NCI-H446 treated with DMSO at 0.1 percent for 48 hours (cell line): ENCODE measurements at regions not wholly inside any gene's neighbourhood (a gene's known extent, or its start where the extent isn't known, plus 50 kb on each side); places are given as distances from the start of the nearest gene placed in this dataset.

Experiments
- DNase-seq: peaks from one replicate; lab custom pipeline; 2025; lab: John Stamatoyannopoulos, UW

- DNase-seq, result no peak
Measured at GRCh38 chr3:24641628-24642027, 147.0 kb upstream of the THRB start.

DNA sequence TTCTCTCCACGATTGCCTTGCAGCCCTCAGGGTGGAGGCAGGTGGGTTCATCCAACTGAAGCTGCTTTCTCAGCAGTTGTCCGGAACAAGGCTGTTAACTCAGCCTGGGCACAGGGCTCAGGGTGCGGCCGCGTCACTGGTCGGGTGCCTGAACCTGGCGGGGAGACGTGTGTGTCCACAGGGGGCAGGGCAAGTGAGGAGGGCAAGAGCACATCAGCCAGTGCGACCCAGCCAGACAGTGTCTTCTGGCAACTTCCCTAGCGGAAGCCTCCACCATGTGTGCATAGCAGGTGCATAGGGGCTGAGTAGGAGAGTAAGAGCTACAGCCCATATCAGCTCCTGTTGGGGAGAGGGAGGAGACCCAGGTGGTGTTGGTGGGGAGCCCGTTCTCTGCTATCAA is 150.4 kb upstream of the THRB start:
- DNase-seq, result no peak

GRCh38 chr3:24646790-24647189 is 152.1 kb upstream of the THRB start:
- no peak for DNase-seq

DNA sequence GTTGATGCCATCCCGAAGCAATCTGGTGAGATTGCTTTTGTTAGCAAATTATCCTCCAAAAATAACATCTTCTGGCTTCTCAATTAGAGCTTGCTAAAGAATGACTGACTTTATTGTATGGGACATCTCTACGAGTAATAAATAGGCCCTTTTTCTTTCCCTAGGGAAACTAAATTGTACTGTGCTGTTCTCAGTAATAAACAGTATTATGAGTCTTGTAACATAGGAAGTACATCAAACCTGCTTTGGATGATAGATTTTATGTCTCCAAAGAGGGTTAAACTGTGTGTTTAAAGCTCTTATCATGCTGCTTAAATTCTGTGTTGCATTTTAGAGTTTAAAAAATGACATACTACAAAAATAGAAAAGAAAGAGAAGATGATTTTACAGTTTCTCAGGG is 153.4 kb upstream of the THRB start:
- DNase-seq, result no peak

- DNase-seq, result no peak
Measured at GRCh38 chr3:24650839-24651238, 156.2 kb upstream of the THRB start.

DNA sequence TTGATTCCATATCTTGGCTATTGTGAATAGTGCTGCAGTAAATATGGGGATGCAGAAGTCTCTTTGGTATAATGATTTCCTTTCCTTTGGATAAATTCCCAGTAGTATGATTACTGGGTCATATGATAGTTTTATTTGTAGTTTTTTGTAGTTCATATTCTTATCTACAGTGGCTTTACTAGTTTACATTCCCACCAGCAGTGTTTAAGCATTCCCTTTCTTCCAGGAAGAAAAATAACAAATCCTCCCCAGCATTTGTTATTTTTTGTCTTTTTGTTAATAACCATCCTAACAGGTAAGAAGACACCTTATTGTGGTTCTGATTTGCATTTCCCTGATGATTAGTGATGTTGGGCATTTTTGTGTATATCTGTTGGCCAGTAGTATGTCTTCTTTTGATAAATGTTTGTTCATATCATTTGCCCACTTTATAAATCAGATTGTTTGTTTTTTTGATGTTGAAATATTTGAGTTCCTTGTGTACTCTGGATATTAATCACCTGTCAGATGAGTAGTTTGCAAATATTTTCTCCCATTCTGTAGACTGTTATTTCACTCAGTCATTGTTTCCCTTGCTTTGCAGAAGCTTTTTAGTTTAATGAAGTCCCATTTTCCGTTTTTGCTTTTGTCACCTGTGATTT is 163.3 kb upstream of the THRB start:
- no peak for DNase-seq

GRCh38 chr3:24661175-24661584 is 166.5 kb upstream of the THRB start:
- no peak for DNase-seq

DNA sequence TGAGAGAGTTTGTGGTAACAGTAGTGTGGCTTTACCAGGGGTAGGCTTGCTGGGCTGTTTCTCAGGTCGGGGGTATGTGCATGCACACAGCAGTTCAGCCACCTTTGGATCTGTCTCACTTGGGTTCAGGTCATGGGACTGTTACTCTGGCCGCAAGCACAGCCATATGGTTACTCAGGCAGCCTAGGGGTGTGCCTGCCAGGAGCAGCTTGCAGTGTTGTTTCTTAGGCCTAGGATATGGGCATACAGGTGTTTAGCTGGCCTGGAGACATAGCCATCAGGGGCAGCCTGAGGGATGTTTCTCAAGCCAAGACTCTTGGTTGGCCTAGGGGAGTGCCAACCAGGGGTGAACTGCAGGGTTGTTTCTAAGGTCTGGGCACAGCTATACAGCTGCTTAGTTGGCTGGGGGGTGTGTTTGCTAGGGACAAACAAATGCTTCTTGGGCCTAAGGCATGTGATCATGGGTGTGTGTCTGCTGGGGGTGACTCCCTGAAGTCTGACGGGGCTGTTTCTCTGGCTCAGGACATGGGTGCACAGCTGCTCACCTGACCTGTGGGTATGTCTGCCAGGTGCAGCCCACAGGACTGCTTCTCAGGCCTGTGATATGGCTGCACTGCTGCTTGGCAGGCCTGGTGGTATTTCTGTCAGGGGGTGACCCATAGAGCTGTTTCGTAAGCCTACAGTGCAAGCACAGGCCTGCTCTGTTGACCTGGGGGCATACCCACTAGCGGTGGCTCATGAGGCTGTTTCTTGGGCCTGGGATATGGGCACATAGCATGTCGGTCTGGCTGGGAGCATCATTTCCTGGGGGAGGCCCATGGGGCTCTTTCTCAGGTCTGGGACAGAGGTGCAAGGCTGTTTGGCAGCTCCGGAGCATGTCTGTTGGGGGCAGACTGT is 168.0 kb upstream of the THRB start:
- DNase-seq, result no peak

DNA sequence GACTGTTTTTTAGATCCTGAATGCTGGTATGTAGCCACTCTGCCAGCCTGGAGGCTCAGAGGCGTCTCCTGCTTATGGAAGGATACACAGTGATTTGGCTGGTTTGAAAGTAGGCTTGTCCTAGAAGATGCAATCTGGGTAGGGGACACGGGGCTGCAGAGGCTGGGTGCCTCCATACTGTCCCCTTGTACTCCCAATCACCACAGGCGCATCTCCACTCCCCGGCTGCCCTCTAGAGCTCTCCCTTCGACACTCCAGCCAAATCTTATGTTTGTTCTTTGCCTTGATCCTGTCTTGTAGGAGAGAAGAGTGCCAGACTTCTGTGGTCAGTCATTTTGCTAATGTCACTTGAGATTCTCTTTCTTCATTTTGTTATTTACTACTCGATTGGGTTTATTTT is 168.8 kb upstream of the THRB start:
- DNase-seq, result no peak

DNA sequence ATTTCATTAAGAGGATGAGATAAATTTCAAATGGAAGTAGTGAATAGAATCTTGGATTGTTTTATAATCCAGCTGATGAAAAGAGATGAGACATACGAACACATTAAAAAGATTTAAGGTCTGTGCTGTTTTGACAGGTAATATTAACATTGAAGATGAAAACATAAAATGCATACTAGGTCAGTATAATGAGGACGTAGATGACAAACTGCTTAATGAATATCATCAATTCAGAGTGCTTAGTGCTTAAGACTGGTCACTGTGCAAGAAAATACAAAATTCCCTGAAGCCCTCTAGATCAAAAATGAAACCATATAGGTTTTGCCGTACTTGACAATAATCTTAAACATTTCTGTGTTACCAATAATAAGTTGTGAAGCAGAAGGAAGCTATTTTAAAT is 173.4 kb upstream of the THRB start:
- no peak for DNase-seq

- DNase-seq, result no peak
Measured at GRCh38 chr3:24670871-24671270, 176.2 kb upstream of the THRB start.

GRCh38 chr3:24673596-24673995 is 178.9 kb upstream of the THRB start:
- DNase-seq, result no peak

- DNase-seq, result no peak
Measured at GRCh38 chr3:24674261-24674660, 179.6 kb upstream of the THRB start.

DNA sequence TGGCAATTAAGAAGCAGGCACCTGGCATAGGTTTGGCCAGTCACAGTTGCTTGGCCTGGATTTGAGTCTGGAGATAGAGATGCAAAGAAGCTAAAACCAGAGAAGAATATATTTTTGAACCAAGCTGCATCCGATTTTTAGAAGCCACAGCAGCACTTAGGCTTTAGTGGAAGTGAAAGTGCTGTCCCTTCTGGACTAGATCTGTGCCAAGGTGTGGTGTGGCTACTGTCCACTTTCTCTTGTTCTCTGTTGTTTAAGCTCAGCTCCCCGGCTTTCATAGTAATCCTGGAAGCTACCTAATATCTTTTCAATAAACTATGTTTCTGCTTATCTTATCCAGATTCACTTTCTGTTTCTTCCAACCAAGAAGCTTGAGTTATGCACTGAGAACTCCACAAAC is 183.4 kb upstream of the THRB start:
- DNase-seq, result no peak

DNA sequence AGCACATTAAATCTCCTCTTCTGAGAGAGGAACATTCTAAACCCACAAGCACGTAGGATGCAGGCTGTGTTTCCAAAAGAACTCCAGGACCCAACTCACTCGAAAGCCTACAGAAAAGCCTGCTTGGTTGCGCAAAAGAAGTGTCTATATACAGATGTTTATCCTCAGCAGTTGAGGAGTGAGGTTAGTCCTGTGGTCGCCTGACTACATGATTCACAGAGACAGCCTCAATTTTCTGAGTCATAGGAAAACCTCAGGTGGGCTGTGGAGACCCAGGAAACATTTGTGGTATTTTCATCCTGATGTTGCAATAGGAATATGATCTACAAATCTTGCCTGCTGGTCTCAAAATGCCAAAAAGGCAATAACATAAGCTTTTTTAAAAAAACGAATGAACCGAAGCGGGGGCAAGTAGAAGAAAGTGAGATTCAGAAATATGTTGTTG is 183.8 kb upstream of the THRB start:
- no peak for DNase-seq

GRCh38 chr3:24679429-24679828 is 184.8 kb upstream of the THRB start:
- DNase-seq, result no peak

DNA sequence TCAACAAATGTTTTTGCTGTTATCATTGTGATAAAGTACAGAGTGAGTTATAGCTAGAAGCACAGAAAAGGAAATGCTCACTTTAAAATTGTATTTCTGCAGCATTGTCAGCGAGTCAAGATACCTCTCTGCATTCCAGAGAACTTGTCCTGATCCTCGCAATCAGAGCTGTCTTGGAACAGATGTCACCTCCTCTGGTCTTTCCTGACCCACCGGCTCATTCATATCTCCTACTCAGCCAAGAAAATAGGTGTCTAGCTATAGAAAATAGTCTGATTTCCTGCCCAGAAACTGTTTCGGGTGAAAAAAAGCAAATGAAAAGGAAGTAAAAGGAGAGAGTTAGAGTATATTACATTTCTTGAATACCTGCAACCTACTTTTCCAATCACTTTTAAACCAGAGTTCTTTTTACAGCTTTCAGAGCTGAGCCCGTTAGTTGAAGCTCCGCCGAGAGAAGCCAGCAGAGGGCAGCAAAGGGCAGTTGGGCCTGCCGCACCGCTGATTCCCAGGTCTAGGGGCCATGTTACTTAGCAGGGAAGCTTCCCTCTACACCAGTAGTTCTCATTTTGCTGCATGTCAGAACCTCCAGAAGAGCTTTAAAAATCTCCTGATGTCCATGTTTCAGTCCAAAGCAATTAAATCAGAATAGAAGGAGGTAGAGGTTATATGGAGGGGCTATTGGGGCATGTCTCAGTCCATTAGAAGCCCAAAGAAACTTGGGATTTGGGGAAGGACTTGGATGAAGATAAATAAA is 185.7 kb upstream of the THRB start:
- no peak for DNase-seq

GRCh38 chr3:24682141-24682547 is 187.5 kb upstream of the THRB start:
- DNase-seq, result no peak

DNA sequence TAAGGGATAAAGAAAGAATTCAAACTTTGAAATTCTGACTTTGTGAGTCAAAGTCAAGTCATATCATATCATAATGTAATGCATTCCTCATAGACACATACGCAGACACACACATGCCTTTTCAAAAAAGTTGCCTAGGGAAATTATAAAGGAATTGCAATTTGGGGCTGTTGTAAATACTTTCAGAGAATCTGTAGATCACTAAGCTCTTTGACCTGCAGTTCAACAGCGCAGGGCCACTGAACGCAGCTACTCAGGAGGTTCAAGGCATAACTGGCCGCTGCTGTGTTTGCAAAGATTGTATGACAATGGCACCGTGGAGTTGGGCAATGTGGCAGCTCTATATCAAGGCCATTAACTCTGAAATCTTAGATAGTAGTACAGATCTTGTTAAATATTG is 188.4 kb upstream of the THRB start:
- no peak for DNase-seq

DNA sequence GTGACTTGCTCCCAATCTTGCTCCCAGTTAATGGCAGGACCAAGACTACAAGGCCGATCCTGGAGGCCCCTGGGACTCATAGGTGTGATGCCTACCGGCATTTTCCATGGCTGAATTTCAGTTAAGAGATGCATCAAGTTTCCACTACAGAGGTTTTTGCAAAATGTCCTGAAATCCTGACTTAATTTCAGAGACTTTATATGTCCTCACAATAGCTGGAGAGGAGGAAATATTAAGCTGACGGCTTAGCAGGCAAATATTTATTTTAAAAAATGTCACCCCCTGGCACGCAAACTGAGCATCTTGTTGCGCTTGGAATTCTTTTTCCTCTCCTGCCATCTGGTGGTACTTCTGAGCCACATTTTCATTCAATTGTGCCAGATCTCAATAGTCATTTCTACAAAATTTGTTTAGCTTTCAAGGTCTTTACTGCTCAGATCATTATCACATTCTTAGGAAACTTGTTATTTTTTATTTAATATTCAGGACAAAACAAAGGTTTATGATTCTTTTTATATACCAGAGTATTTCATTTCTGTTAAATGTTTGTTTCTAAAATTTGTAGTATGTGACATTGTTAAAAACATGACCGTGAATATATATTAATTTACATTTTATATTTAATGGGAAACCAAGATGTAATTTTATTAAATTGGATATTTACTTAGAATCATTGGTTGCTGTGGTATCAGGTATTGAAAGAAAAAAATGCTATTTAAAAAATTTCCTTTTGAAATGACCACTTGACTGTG is 189.2 kb upstream of the THRB start:
- DNase-seq, result peak; percentile 29

GRCh38 chr3:24684506-24685023 is 189.9 kb upstream of the THRB start:
- no peak for DNase-seq

DNA sequence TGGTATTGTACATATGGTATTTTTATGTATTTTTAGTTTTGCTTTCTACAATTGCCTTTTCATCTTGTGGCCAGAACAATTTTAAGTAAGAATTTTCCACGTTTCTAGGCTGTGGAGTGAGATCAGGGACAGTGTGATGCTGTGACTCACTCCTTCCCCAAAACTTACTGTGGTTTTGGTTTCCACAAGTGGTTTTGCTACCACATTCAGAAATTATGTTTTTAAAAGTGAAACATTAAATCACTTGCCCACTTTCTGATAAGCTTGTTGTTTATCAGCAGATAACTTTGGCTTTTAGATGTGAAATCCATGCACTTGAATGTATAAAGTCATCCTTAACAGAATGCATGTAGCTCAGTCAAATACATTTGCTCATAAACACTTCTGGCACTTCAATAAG is 192.2 kb upstream of the THRB start:
- no peak for DNase-seq
